DND-41 (cell line): ENCODE measurements at regions not wholly inside any gene's neighbourhood (a gene's known extent, or its start where the extent isn't known, plus 50 kb on each side); places are given as distances from the start of the nearest gene placed in this dataset.
A peak's percentile ranks its signal among the peaks of the same experiment; 100 is the strongest.

Source experiments
- EZH2 ChIP-seq: IDR thresholded peaks from 3 replicates; pipeline ENCODE4 v1.6.1; 2012; ENCODE audit warnings: borderline replicate concordance, low read depth, mild to moderate bottlenecking, moderate library complexity, low read length, inconsistent platforms; ENCODE audit not compliant: severe bottlenecking
- TF ChIP-seq, protein P1 (sequence below): IDR thresholded peaks from 2 replicates; pipeline ENCODE4 v1.5.1; 2012; ENCODE audit warnings: borderline replicate concordance, low read length, moderate library complexity, mild to moderate bottlenecking; ENCODE audit not compliant: poor library complexity, severe bottlenecking; ENCODE audit errors: extremely low read depth

GRCh38 chr13:62964522-62964921, 1548.9 kb upstream of the PCDH20 start:
- TF ChIP-seq, protein P1, sequence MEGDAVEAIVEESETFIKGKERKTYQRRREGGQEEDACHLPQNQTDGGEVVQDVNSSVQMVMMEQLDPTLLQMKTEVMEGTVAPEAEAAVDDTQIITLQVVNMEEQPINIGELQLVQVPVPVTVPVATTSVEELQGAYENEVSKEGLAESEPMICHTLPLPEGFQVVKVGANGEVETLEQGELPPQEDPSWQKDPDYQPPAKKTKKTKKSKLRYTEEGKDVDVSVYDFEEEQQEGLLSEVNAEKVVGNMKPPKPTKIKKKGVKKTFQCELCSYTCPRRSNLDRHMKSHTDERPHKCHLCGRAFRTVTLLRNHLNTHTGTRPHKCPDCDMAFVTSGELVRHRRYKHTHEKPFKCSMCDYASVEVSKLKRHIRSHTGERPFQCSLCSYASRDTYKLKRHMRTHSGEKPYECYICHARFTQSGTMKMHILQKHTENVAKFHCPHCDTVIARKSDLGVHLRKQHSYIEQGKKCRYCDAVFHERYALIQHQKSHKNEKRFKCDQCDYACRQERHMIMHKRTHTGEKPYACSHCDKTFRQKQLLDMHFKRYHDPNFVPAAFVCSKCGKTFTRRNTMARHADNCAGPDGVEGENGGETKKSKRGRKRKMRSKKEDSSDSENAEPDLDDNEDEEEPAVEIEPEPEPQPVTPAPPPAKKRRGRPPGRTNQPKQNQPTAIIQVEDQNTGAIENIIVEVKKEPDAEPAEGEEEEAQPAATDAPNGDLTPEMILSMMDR, result peak; percentile 4
- TF ChIP-seq EZH2, result no peak
